ENCODE measurements at regions not wholly inside any gene's neighbourhood (a gene's known extent, or its start where the extent isn't known, plus 50 kb on each side); places are given as distances from the start of the nearest gene placed in this dataset.

DNA sequence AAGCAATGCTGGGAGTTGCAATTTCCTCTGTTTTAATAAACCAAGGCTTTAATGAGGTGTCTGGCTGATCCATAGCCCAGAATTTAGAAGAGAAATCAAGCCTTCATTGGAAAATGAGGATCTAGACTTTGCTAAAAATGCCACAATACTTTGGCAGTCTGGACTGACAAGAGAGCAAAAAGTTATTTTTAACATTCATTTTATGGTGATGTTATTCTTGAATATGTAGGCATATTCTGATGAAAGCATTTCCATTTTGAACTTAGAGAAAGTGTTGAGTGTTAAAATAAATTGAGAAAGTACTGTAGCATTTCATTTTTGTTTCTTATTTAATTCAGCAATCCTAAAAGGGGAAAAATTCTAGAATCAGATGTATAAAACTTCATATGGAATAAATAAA lies 151.8 kb upstream of the HNMT start:
- TF ChIP-seq, protein P1, sequence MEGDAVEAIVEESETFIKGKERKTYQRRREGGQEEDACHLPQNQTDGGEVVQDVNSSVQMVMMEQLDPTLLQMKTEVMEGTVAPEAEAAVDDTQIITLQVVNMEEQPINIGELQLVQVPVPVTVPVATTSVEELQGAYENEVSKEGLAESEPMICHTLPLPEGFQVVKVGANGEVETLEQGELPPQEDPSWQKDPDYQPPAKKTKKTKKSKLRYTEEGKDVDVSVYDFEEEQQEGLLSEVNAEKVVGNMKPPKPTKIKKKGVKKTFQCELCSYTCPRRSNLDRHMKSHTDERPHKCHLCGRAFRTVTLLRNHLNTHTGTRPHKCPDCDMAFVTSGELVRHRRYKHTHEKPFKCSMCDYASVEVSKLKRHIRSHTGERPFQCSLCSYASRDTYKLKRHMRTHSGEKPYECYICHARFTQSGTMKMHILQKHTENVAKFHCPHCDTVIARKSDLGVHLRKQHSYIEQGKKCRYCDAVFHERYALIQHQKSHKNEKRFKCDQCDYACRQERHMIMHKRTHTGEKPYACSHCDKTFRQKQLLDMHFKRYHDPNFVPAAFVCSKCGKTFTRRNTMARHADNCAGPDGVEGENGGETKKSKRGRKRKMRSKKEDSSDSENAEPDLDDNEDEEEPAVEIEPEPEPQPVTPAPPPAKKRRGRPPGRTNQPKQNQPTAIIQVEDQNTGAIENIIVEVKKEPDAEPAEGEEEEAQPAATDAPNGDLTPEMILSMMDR (conservative IDR thresholded peaks at IDR 0.05 in 1 of 2, IDR thresholded peaks at IDR 0.05 in 1 of 2; ENCODE audit: extremely low read depth in 1 of 2, insufficient read depth in 1 of 2, low read depth in 1 of 2, low read length in 2 of 2) = no peak
- TF ChIP-seq EZH2 (IDR thresholded peaks at IDR 0.05; ENCODE audit: borderline replicate concordance, low read length) = no peak
